Left lung (tissue), 4 donors: ENCODE measurements at regions not wholly inside any gene's neighbourhood (a gene's known extent, or its start where the extent isn't known, plus 50 kb on each side); places are given as distances from the start of the nearest gene placed in this dataset.

Source experiments
- ATAC-seq: fragments of 200-7000 bp; cut with Tn5 transposase; one replicate; pipeline ENCODE4 v1.9.1; 2020; ENCODE audit warnings: moderate library complexity
- DNase-seq, 4 donors: peaks; one replicate each; pipeline ENCODE4 v3.0.0-alpha.2; 2013 to 2020
- H3K27ac ChIP-seq, 2 donors: fragments of 200-600 bp; sonication (generic) in 1 of 2; one replicate each; pipeline versions ENCODE4 v1.5.0 to v1.8.0; 2020 to 2021
- H3K27me3 ChIP-seq, 2 donors: fragments of 200-600 bp; sonication (generic) in 1 of 2; one replicate each; pipeline versions ENCODE4 v1.5.0 to v1.8.0; 2020 to 2021
- H3K36me3 ChIP-seq, 2 donors: fragments of 200-600 bp; sonication (generic) in 1 of 2; one replicate each; pipeline versions ENCODE4 v1.5.0 to v1.8.0; 2020 to 2021
- H3K4me1 ChIP-seq, 2 donors: fragments of 200-600 bp; one replicate each; pipeline ENCODE4 v1.8.0; 2021
- H3K4me3 ChIP-seq, 2 donors: fragments of 200-600 bp; sonication (generic) in 1 of 2; one replicate each; pipeline versions ENCODE4 v1.5.0 to v1.8.0; 2020 to 2021; ENCODE audit warnings: mild to moderate bottlenecking in 1 of 2
- H3K9me3 ChIP-seq, 2 donors: fragments of 200-600 bp; sonication (generic) in 1 of 2; one replicate each; pipeline versions ENCODE4 v1.5.0 to v1.8.0; 2020 to 2021
- CTCF ChIP-seq, 2 donors: fragments of 200-600 bp; sonication (generic) in 1 of 2; IDR thresholded peaks; one replicate each; pipeline versions ENCODE4 v1.5.0 to v1.8.0; 2021; ENCODE audit warnings: antibody characterized with exemption in 2 of 2
- intact Hi-C, 2 donors: fragments of 100-400 bp; cut with DNase I; formaldehyde crosslinking; loops; one replicate each; pipeline versions ENCODE4 v1.11.2 to v1.14.2; 2022
- donor health status: DM: no; HTN: yes; CAD: no.
- donor health status: DM: no; HTN: no; CAD: no.

- no peaks in the 10 kb centered on the region for H3K36me3 ChIP-seq
- ATAC-seq (no peak), DNase-seq (no peak)
- intact Hi-C loops, result no loop called here
- H3K27me3 ChIP-seq, result no peaks in the 10 kb centered on the region
- TF ChIP-seq CTCF (IDR thresholded peaks at IDR 0.05), result no peak
- no peak overlapping the region for H3K4me3 ChIP-seq
- no peaks in the 10 kb centered on the region for H3K9me3 ChIP-seq
- no peaks in the 10 kb centered on the region for H3K4me1 ChIP-seq
- H3K27ac ChIP-seq, result no peak overlapping the region
These were observed 63.6 kb upstream of the KLF12 start for GRCh38 chr13:74197677-74198429.

- H3K9me3 ChIP-seq, result no peaks in the 10 kb centered on the region
- H3K27ac ChIP-seq, result no peak overlapping the region
- DNase-seq (no peak), ATAC-seq (no peak)
- no peak for TF ChIP-seq CTCF (IDR thresholded peaks at IDR 0.05)
- intact Hi-C loops, result no loop called here
- no peak overlapping the region for H3K4me3 ChIP-seq
- no peaks in the 10 kb centered on the region for H3K4me1 ChIP-seq
- H3K27me3 ChIP-seq, result no peaks in the 10 kb centered on the region
- H3K36me3 ChIP-seq, result no peaks in the 10 kb centered on the region
These were observed 60.6 kb upstream of the KLF12 start for GRCh38 chr13:74194846-74195245.

- H3K27ac ChIP-seq, result no peak overlapping the region
- no peaks in the 10 kb centered on the region for H3K27me3 ChIP-seq
- no peak overlapping the region for H3K4me3 ChIP-seq
- no peak for TF ChIP-seq CTCF (IDR thresholded peaks at IDR 0.05)
- intact Hi-C loops, result no loop called here
- H3K4me1 ChIP-seq, result no peaks in the 10 kb centered on the region
- H3K9me3 ChIP-seq, result no peaks in the 10 kb centered on the region
- H3K36me3 ChIP-seq, result no peaks in the 10 kb centered on the region
- ATAC-seq (no peak), DNase-seq (no peak)
These were observed 59.2 kb upstream of the KLF12 start for GRCh38 chr13:74193391-74193790.

GRCh38 chr13:74191410-74191809 is 57.2 kb upstream of the KLF12 start:
- no peak for TF ChIP-seq CTCF (IDR thresholded peaks at IDR 0.05)
- Histone ChIP-seq H3K4me1 (no peaks in the 10 kb centered on the region), H3K9me3 (no peaks in the 10 kb centered on the region), H3K4me3 (no peak overlapping the region), H3K27ac (no peak overlapping the region), H3K36me3 (no peaks in the 10 kb centered on the region), H3K27me3 (no peaks in the 10 kb centered on the region)
- DNase-seq (no peak), ATAC-seq (no peak)
- intact Hi-C loops, result no loop called here

GRCh38 chr13:74190999-74191398 is 56.8 kb upstream of the KLF12 start:
- Histone ChIP-seq H3K9me3 (no peaks in the 10 kb centered on the region), H3K27me3 (no peaks in the 10 kb centered on the region), H3K27ac (no peak overlapping the region), H3K4me3 (no peak overlapping the region), H3K36me3 (no peaks in the 10 kb centered on the region), H3K4me1 (no peaks in the 10 kb centered on the region)
- DNase-seq, result no peak
- TF ChIP-seq CTCF (IDR thresholded peaks at IDR 0.05), result no peak
- ATAC-seq, result no peak
- intact Hi-C loops, result no loop called here
